ENCODE measurements at regions not wholly inside any gene's neighbourhood (a gene's known extent, or its start where the extent isn't known, plus 50 kb on each side); places are given as distances from the start of the nearest gene placed in this dataset.
"Not testable (repeated sequence)": the region's sequence is repeated elsewhere in the genome, so short reads cannot be mapped to it uniquely, and the experiment has no call there.

DNA sequence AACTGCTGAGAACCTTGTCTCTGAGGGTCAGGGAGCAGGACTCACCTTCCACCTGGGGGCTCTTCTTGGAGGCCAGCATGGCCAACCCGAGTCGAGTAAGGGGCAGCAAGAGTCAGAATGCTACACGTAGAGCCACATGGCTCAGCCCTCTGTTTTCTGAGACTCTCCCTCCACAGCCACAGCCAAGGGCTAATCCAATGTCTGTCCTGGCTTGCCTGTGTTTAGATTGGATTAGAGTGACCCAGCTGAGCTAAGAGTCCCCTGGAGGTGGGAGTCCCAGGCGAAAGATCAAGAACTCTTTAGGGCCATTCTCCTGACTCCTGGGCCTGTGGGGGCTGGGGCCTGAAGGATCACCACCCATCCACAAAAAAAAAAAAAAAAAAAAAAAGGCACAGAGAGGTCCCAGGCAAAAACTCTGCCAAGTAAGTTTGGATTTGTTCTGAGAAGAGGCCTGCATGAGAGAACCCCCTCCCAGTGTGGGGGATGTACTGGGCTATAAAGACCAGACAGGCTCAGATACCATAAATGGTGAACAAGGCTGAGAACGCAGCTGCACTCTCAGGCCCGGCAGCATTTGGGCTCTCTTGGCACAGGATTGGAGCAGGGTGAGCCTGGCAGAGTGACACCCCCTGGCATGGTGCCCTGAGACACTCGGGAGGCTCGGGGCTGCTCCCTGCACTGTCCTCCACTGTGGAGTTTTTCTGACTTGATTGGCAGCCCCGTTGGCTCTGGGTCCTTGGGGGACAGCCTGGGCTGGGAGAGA lies 88.0 kb upstream of the OSBPL11 start:
- H3K4me3 ChIP-seq (ENCODE audit: low read depth, low read length), result no peak overlapping the region
- H3K27ac ChIP-seq (ENCODE audit: insufficient read depth, low read length, poor library complexity, severe bottlenecking), result no peak overlapping the region
- Mint-ChIP-seq H3K4me1 (no peaks in the 10 kb centered on the region), H3K27me3 (no peaks in the 10 kb centered on the region), H3K27ac (no peak overlapping the region), H3K36me3 (no peaks in the 10 kb centered on the region), H3K9me3 (no peaks in the 10 kb centered on the region), H3K4me3 (no peak overlapping the region)
- H3K36me3 ChIP-seq (ENCODE audit: control insufficient read depth, insufficient read depth, low read length), result no peaks in the 10 kb centered on the region
- ATAC-seq (ENCODE audit: low read depth in 2 of 2) (no peak), DNase-seq (no peak)
- no peaks in the 10 kb centered on the region for H3K27me3 ChIP-seq (ENCODE audit: control insufficient read depth, insufficient read depth, low read length)
- H3K9me3 ChIP-seq (ENCODE audit: control insufficient read depth in 2 of 2, low read length in 2 of 2), result no peaks in the 10 kb centered on the region
- H3K4me1 ChIP-seq (ENCODE audit: control insufficient read depth, insufficient read depth, low read length, poor library complexity, severe bottlenecking), result no peaks in the 10 kb centered on the region

DNA sequence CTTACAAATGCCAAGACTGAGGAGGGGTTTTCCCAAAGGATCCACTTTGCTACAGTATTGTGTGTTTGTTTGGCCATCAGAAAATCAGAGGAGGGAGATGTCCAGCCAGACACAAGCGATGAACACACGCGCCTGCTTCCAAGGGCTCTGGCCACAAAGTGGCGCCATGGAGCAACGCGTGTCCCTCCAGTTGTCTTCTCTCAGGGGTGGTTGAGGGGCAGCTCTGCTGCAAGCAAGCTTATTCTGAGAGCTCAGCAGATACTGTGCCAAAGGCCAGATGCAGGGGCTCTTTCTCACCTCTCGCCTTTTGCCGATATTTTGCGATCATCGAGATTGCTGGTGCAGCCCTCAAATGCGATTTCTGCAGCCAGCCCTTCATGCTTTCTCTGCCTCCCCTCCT lies 88.9 kb upstream of the OSBPL11 start:
- Mint-ChIP-seq H3K27me3 (no peaks in the 10 kb centered on the region), H3K4me1 (no peaks in the 10 kb centered on the region)
- no peaks in the 10 kb centered on the region for H3K9me3 ChIP-seq (ENCODE audit: control insufficient read depth in 2 of 2, low read length in 2 of 2)

DNA sequence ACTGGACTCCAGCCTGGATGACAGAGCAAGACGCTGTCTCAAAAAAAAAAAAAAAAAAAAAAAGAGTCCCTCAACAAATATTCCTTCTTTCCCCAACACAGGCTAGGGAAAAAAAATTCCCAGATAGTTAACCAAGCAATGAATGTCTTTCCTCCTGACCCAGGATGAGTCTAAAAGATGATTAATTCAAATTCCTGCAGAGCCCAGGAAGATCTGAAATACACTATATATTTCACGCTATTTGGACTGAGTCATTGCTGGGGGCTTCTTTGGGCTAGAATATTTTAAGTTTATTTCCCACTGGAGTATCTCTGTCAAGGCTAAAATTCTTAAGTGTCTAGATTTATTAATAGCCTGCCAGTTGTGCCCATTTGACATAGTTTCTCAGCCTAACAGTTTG lies 90.4 kb upstream of the OSBPL11 start:
- not testable (repeated sequence) for H3K27ac Mint-ChIP-seq; ATAC-seq (ENCODE audit: low read depth in 2 of 2); H3K4me3 Mint-ChIP-seq; H3K27me3 ChIP-seq (ENCODE audit: control insufficient read depth, insufficient read depth, low read length); H3K36me3 Mint-ChIP-seq; H3K4me1 ChIP-seq (ENCODE audit: control insufficient read depth, insufficient read depth, low read length, poor library complexity, severe bottlenecking); H3K9me3 ChIP-seq (ENCODE audit: control insufficient read depth in 2 of 2, low read length in 2 of 2); DNase-seq; H3K9me3 Mint-ChIP-seq; H3K4me1 Mint-ChIP-seq; H3K27me3 Mint-ChIP-seq; H3K27ac ChIP-seq (ENCODE audit: insufficient read depth, low read length, poor library complexity, severe bottlenecking); H3K4me3 ChIP-seq (ENCODE audit: low read depth, low read length); H3K36me3 ChIP-seq (ENCODE audit: control insufficient read depth, insufficient read depth, low read length)

More for the DNA sequence above, 88.9 kb upstream of the OSBPL11 start:
- H3K4me1 ChIP-seq (ENCODE audit: control insufficient read depth, insufficient read depth, low read length, poor library complexity, severe bottlenecking), result no peaks in the 10 kb centered on the region
- Mint-ChIP-seq H3K36me3 (no peaks in the 10 kb centered on the region), H3K4me3 (no peak overlapping the region), H3K27ac (no peak overlapping the region), H3K9me3 (no peaks in the 10 kb centered on the region)
- ATAC-seq (ENCODE audit: low read depth in 2 of 2) (no peak), DNase-seq (no peak)
- H3K27me3 ChIP-seq (ENCODE audit: control insufficient read depth, insufficient read depth, low read length), result no peaks in the 10 kb centered on the region
- no peak overlapping the region for H3K4me3 ChIP-seq (ENCODE audit: low read depth, low read length)
- H3K36me3 ChIP-seq (ENCODE audit: control insufficient read depth, insufficient read depth, low read length), result no peaks in the 10 kb centered on the region
- no peak overlapping the region for H3K27ac ChIP-seq (ENCODE audit: insufficient read depth, low read length, poor library complexity, severe bottlenecking)

GRCh38 chr3:125692361-125692760 lies 97.1 kb upstream of the OSBPL11 start:
- no peaks in the 10 kb centered on the region for H3K36me3 ChIP-seq (ENCODE audit: control insufficient read depth, insufficient read depth, low read length)
- no peaks in the 10 kb centered on the region for H3K9me3 ChIP-seq (ENCODE audit: control insufficient read depth in 2 of 2, low read length in 2 of 2)
- Mint-ChIP-seq H3K4me3 (no peak overlapping the region), H3K4me1 (no peaks in the 10 kb centered on the region), H3K27ac (no peak overlapping the region), H3K27me3 (peaks cover 5% of the 10 kb centered on the region), H3K36me3 (no peaks in the 10 kb centered on the region), H3K9me3 (no peaks in the 10 kb centered on the region)
- H3K4me3 ChIP-seq (ENCODE audit: low read depth, low read length), result no peak overlapping the region
- ATAC-seq (ENCODE audit: low read depth in 2 of 2) (no peak), DNase-seq (no peak)
- H3K27me3 ChIP-seq (ENCODE audit: control insufficient read depth, insufficient read depth, low read length), result no peaks in the 10 kb centered on the region
- H3K27ac ChIP-seq (ENCODE audit: insufficient read depth, low read length, poor library complexity, severe bottlenecking), result no peak overlapping the region
- no peaks in the 10 kb centered on the region for H3K4me1 ChIP-seq (ENCODE audit: control insufficient read depth, insufficient read depth, low read length, poor library complexity, severe bottlenecking)

GRCh38 chr3:125693887-125694286 lies 98.6 kb upstream of the OSBPL11 start:
- H3K27me3 Mint-ChIP-seq, result peaks cover 5% of the 10 kb centered on the region
- no peaks in the 10 kb centered on the region for H3K4me1 Mint-ChIP-seq
- Histone ChIP-seq H3K4me3 (ENCODE audit: low read depth, low read length) (no peak overlapping the region), H3K36me3 (ENCODE audit: control insufficient read depth, insufficient read depth, low read length) (no peaks in the 10 kb centered on the region), H3K9me3 (ENCODE audit: control insufficient read depth in 2 of 2, low read length in 2 of 2) (no peaks in the 10 kb centered on the region), H3K27ac (ENCODE audit: insufficient read depth, low read length, poor library complexity, severe bottlenecking) (no peak overlapping the region), H3K4me1 (ENCODE audit: control insufficient read depth, insufficient read depth, low read length, poor library complexity, severe bottlenecking) (no peaks in the 10 kb centered on the region), H3K27me3 (ENCODE audit: control insufficient read depth, insufficient read depth, low read length) (no peaks in the 10 kb centered on the region)
- no peaks in the 10 kb centered on the region for H3K36me3 Mint-ChIP-seq
- ATAC-seq (ENCODE audit: low read depth in 2 of 2) (no peak), DNase-seq (no peak)
- H3K9me3 Mint-ChIP-seq, result no peaks in the 10 kb centered on the region
- H3K27ac Mint-ChIP-seq, result no peak overlapping the region
- H3K4me3 Mint-ChIP-seq, result no peak overlapping the region

DNA sequence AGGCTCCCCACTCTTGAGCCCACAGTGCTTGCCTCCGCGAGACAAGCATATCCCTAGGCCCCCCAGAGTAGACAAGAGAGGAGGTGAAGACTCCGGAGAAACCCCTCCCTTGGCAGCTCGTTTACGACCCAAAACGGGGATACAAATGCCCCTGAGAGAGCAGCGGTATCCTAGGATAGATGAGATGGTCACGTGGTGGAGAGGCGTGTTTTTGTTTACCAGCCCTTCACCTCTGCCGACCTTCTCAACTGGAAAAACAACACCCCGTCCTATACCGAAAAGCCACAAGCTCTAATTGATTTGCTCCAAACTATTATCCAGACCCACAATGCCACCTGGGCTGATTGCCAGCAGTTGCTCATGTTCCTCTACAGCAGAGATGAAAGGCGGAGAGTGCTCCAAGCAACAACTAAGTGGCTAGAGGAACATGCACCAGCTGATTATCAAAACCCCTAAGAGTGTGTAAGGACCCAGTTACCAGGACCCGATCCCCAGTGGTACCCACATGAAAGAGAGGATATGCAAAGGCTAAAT lies 99.5 kb upstream of the OSBPL11 start:
- Mint-ChIP-seq H3K9me3 (no peaks in the 10 kb centered on the region), H3K4me1 (no peaks in the 10 kb centered on the region), H3K4me3 (no peak overlapping the region), H3K36me3 (no peaks in the 10 kb centered on the region), H3K27me3 (peaks cover 5% of the 10 kb centered on the region), H3K27ac (no peak overlapping the region)
- Histone ChIP-seq H3K9me3 (ENCODE audit: control insufficient read depth in 2 of 2, low read length in 2 of 2) (no peaks in the 10 kb centered on the region), H3K27ac (ENCODE audit: insufficient read depth, low read length, poor library complexity, severe bottlenecking) (no peak overlapping the region), H3K4me1 (ENCODE audit: control insufficient read depth, insufficient read depth, low read length, poor library complexity, severe bottlenecking) (no peaks in the 10 kb centered on the region), H3K4me3 (ENCODE audit: low read depth, low read length) (no peak overlapping the region), H3K27me3 (ENCODE audit: control insufficient read depth, insufficient read depth, low read length) (no peaks in the 10 kb centered on the region), H3K36me3 (ENCODE audit: control insufficient read depth, insufficient read depth, low read length) (no peaks in the 10 kb centered on the region)
- no peak for DNase-seq
- ATAC-seq (ENCODE audit: low read depth in 2 of 2), result no peak

DNA sequence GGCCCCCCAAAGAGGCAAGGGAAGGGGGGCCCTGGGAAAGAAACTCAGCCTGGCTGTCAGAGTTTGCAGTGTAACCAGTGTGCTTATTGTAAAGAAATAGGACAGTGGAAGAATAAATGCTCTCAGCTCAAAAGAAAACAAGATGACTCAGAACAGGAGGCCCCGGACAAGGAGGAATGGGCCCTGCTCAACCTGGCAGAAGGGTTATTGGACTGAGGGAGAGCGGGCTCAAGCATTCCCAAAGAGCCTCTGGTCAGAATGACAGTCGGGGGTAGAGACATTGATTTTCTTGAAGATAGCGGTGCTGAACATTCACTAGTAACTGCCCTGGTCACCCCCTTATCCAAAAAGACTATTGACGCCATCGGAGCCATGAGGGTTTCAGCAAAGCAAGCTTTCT lies 100.4 kb upstream of the OSBPL11 start:
- H3K27ac ChIP-seq (ENCODE audit: insufficient read depth, low read length, poor library complexity, severe bottlenecking), result no peak overlapping the region
- H3K36me3 ChIP-seq (ENCODE audit: control insufficient read depth, insufficient read depth, low read length), result no peaks in the 10 kb centered on the region
- no peak for ATAC-seq (ENCODE audit: low read depth in 2 of 2)
- no peak for DNase-seq
- Mint-ChIP-seq H3K36me3 (no peaks in the 10 kb centered on the region), H3K9me3 (no peaks in the 10 kb centered on the region), H3K27ac (no peak overlapping the region), H3K4me3 (no peak overlapping the region), H3K4me1 (no peaks in the 10 kb centered on the region), H3K27me3 (peaks cover 5% of the 10 kb centered on the region)
- no peaks in the 10 kb centered on the region for H3K9me3 ChIP-seq (ENCODE audit: control insufficient read depth in 2 of 2, low read length in 2 of 2)
- no peak overlapping the region for H3K4me3 ChIP-seq (ENCODE audit: low read depth, low read length)
- H3K4me1 ChIP-seq (ENCODE audit: control insufficient read depth, insufficient read depth, low read length, poor library complexity, severe bottlenecking), result no peaks in the 10 kb centered on the region
- no peaks in the 10 kb centered on the region for H3K27me3 ChIP-seq (ENCODE audit: control insufficient read depth, insufficient read depth, low read length)

DNA sequence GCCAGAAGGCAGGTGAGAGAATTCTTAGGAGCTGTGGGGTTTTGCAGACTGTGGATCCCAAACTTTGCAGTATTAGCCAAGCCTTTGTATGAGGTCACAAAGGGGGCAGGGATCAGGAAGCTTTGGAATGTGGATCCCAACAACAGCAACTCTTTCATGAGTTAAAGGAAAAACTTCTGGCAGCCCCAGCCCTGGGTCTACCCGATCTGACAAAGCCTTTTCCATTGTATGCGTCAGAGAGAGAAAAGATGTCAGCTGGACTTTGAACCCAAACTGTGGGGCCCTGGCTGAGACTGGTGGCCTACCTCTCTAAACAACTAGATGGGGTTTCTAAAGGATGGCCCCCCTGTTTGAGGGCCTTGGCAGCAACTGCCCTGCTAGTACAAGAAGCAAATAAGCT lies 101.8 kb upstream of the OSBPL11 start:
- not testable (repeated sequence) for H3K27me3 ChIP-seq (ENCODE audit: control insufficient read depth, insufficient read depth, low read length); H3K4me3 ChIP-seq (ENCODE audit: low read depth, low read length); H3K9me3 ChIP-seq (ENCODE audit: control insufficient read depth in 2 of 2, low read length in 2 of 2); H3K9me3 Mint-ChIP-seq; H3K4me3 Mint-ChIP-seq; H3K27me3 Mint-ChIP-seq; DNase-seq; ATAC-seq (ENCODE audit: low read depth in 2 of 2); H3K27ac Mint-ChIP-seq; H3K27ac ChIP-seq (ENCODE audit: insufficient read depth, low read length, poor library complexity, severe bottlenecking); H3K4me1 Mint-ChIP-seq; H3K36me3 ChIP-seq (ENCODE audit: control insufficient read depth, insufficient read depth, low read length); H3K4me1 ChIP-seq (ENCODE audit: control insufficient read depth, insufficient read depth, low read length, poor library complexity, severe bottlenecking); H3K36me3 Mint-ChIP-seq
